SKM-1 (cell line): ENCODE measurements at regions not wholly inside any gene's neighbourhood (a gene's known extent, or its start where the extent isn't known, plus 50 kb on each side); places are given as distances from the start of the nearest gene placed in this dataset.

Source experiments
- DNase-seq: peaks from one replicate; lab custom pipeline; 2025; ENCODE audit not compliant: unreplicated experiment; lab: John Stamatoyannopoulos, UW

- no peak for DNase-seq
Observed at GRCh38 chr3:107100137-107100536, 277.1 kb upstream of the CCDC54 start.

- no peak for DNase-seq
Observed at GRCh38 chr3:107100573-107100972, 276.7 kb upstream of the CCDC54 start.

GRCh38 chr3:107103786-107104185 lies 273.5 kb upstream of the CCDC54 start:
- no peak for DNase-seq

DNA sequence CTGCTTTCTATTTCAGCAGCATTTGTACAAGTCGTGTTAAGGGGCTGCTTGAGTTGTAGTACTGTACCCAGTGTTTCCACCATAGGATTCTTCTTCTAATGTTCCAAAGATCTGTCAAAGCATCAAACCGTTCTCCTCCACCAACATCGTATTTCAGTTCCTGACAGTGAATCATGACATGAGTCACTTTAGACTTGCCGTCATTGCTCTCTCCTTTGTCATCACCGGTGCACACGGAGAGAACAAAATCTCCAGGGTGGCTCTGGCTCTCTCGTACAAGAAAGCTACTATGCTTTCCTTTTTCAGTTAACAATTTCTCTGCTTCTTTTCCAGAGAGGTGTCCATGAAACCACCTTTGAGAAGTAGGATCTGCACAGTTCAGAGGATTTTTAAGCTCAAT lies 270.9 kb upstream of the CCDC54 start:
- DNase-seq = no peak

- DNase-seq = no peak
Observed at GRCh38 chr3:107106907-107107306, 270.3 kb upstream of the CCDC54 start.

DNA sequence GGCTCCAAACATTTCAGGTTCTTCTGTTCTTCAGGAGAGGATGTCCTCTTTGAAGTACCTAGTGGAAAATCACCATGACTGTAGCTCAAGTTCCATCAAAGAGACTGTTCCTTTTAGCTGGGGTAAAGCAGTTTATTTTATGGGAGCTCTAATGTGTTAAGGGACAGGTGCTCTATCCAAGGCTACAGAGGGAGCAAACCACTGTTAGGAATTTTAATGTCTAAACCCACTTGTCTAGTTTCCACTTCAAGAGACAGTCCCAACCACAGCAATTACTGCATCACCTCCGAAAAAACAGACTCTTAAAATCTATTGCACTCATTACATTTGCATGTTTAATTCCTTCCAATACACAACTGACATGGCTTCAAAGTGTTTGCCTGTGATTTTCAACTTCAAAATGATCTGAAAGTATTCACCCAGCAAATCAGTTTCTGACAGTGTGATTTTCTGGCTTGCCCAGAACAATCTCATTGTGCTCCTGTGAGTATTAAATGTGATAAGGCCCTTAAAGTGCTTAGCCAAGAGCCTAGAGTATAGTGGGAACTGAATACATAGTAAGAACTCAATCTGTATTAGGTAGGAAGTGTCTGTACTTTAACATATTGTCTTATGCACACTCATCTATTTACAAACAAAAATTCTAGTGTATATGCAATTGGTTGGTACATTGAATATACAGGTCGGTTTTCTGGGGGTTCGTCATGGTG lies 266.5 kb upstream of the CCDC54 start:
- no peak for DNase-seq

GRCh38 chr3:107111872-107112271 lies 265.4 kb upstream of the CCDC54 start:
- DNase-seq = no peak

GRCh38 chr3:107112356-107112755 lies 264.9 kb upstream of the CCDC54 start:
- DNase-seq = no peak

GRCh38 chr3:107116251-107116650 lies 261.0 kb upstream of the CCDC54 start:
- no peak for DNase-seq

GRCh38 chr3:107117156-107117555 lies 260.1 kb upstream of the CCDC54 start:
- no peak for DNase-seq

DNA sequence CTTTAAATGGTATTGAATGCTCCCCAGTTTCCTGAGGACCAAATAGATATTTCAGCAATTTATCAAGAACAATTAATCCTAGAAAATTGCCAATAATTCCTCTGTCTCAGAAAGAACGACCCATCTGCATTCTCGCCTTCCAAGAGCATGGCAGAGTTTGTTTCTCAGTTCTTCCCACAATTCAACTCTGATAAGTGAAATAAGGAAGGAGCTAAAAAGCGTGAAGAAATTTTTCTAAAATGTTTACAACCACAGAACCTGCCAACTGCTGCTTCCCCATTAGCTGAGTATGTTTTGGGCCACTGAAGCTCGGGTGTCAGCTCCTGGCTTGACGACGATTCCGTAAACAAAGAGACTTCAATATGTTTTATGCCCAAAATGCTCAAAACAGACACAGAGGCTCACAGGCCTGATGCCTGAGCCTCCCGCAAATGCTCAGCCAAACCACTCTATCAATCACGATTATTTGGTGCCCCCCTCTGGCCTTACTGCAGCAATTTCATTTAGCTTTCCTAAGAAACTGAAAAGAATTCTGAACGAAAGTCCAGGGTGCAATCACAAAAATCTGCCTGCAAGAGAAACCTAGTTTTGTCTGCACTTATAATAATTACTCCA lies 259.2 kb upstream of the CCDC54 start:
- DNase-seq = no peak

DNA sequence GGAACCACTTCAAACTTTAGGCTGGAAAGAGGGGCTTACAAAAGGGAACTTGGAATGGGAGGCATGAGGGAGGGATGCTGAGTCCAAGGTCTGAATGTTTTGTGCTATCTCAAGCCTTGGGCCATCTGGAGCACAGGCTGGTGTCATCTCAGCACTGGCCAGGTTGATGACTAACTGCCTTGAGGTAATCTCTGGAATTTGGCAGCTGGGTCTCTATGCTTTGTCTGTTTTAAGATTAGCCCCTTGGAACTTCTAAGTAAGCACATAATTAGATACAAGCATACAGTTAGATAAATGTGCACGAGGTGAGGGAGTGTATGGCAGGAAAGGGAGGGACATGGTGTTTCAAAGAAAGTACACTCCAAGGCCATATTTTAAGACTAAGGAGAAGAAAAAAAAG lies 252.4 kb upstream of the CCDC54 start:
- no peak for DNase-seq

DNA sequence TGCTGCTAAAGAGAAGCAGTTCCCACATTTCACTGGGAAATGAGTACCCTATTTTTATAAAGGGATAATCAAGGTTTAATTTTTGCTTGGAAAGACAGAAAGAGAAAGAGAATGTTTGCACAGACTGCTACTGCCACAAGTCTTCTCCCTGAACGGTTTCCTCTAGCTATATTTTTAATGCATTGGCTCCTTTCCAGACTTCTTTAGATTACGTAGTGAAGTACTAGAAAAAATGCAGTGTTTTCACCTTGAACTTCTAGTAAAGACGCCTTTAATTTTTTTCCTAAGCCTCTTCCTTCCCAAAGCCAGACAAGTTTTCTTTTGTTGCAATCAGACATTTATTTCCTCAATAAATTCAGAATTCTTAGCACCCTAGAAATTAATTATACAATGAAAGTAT lies 248.3 kb upstream of the CCDC54 start:
- no peak for DNase-seq

GRCh38 chr3:107130089-107130700 lies 247.0 kb upstream of the CCDC54 start:
- DNase-seq = no peak

DNA sequence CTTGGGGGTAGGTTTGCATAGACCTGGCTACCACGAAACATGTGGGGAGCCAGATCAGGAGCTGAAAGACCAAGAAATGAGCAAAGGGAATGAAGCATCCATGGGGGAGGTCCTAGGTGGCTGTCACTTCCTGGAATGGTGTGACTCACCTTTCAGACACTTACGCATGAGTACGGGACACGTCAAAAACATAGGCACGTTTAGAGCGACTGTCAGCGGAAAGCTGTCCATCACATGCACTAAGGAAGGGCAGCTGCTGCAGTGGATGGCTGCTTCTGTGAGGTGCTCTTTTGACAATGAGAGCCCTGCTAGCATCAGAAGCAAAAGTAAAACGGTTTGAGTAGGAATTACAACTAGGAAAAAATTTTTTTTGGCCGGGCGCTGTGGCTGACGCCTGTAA lies 244.6 kb upstream of the CCDC54 start:
- DNase-seq = no peak

DNA sequence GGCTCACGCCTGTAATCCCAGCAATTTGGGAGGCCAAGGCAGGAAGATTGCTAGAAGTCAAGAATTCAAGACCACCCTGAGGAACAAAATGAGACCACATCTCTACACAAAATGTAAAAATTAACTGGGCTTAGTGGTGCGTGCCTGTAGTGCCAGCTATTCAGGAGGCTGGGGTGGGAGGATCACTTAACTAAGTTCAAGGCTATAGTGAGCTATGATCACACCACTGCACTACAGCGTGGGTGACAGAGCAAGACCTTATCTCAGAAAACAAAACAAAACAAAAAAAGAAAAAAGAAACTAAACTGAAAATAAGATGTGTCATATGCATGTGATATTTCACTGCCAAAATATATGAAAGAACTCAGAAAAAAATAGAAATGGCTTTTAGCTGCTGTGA lies 243.3 kb upstream of the CCDC54 start:
- DNase-seq = no peak

- no peak for DNase-seq
Observed at GRCh38 chr3:107142171-107142570, 235.1 kb upstream of the CCDC54 start.

- no peak for DNase-seq
Observed at GRCh38 chr3:107142786-107143575, 234.3 kb upstream of the CCDC54 start.

GRCh38 chr3:107150675-107151074 lies 226.6 kb upstream of the CCDC54 start:
- DNase-seq = no peak

- DNase-seq = no peak
Observed at GRCh38 chr3:107153981-107154380, 223.3 kb upstream of the CCDC54 start.

- no peak for DNase-seq
Observed at GRCh38 chr3:107172411-107172810, 204.8 kb upstream of the CCDC54 start.

GRCh38 chr3:107184375-107184774 lies 192.9 kb upstream of the CCDC54 start:
- no peak for DNase-seq
